GM19397 (cell line): ENCODE measurements at regions not wholly inside any gene's neighbourhood (a gene's known extent, or its start where the extent isn't known, plus 50 kb on each side); places are given as distances from the start of the nearest gene placed in this dataset.

Experiments used
- ATAC-seq: cut with Tn5 transposase; IDR thresholded peaks from one replicate; pipeline ENCODE4 v1.9.1; 2021; ENCODE audit warnings: mild to moderate bottlenecking, moderate library complexity; ENCODE audit not compliant: unreplicated experiment

GRCh38 chr5:153432583-153432982, 57.9 kb upstream of the GRIA1 start:
- ATAC-seq = no peak

- no peak for ATAC-seq
Observed at GRCh38 chr5:153437251-153437650, 53.2 kb upstream of the GRIA1 start.

GRCh38 chr5:153439130-153439529, 51.3 kb upstream of the GRIA1 start:
- no peak for ATAC-seq
